ENCODE measurements at regions not wholly inside any gene's neighbourhood (a gene's known extent, or its start where the extent isn't known, plus 50 kb on each side); places are given as distances from the start of the nearest gene placed in this dataset.

DNA sequence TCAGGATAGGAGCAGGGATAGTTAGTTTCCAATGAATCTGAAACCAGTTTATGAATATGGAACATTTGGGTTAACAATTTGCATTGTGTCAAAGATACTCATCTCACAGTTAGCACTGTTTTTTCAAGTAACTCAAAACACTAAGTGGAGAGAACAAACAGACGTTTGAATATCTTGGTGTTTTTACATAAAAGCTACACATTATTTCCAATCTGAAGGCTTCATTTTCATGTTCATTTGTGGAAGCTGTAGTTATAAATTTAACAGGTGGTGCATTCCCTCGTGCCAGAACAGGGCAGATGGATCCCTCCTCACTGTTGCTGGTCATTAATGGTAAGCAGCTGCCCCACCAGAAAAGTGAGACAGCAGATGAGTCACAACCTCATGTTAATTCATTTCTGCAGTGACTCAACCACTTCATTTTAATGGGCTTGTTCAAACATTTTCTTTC, 286.9 kb downstream of the TMX3 start:
- TF ChIP-seq, protein P1, sequence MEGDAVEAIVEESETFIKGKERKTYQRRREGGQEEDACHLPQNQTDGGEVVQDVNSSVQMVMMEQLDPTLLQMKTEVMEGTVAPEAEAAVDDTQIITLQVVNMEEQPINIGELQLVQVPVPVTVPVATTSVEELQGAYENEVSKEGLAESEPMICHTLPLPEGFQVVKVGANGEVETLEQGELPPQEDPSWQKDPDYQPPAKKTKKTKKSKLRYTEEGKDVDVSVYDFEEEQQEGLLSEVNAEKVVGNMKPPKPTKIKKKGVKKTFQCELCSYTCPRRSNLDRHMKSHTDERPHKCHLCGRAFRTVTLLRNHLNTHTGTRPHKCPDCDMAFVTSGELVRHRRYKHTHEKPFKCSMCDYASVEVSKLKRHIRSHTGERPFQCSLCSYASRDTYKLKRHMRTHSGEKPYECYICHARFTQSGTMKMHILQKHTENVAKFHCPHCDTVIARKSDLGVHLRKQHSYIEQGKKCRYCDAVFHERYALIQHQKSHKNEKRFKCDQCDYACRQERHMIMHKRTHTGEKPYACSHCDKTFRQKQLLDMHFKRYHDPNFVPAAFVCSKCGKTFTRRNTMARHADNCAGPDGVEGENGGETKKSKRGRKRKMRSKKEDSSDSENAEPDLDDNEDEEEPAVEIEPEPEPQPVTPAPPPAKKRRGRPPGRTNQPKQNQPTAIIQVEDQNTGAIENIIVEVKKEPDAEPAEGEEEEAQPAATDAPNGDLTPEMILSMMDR (IDR thresholded peaks at IDR 0.05; ENCODE audit: low read length) = no peak
- no peak for TF ChIP-seq EZH2 (IDR thresholded peaks at IDR 0.05; ENCODE audit: borderline replicate concordance, low read length)

Data from OCI-LY1 (cell line).